Ishikawa (cell line): ENCODE measurements at regions not wholly inside any gene's neighbourhood (a gene's known extent, or its start where the extent isn't known, plus 50 kb on each side); places are given as distances from the start of the nearest gene placed in this dataset.

ENCODE experiments used
- CEBPB ChIP-seq: IDR thresholded peaks from 2 replicates; pipeline ENCODE4 v1.6.1; 2012
- EP300 ChIP-seq: IDR thresholded peaks from 2 replicates; pipeline ENCODE4 v1.6.1; 2012; ENCODE audit warnings: borderline replicate concordance
- NFIC ChIP-seq: IDR thresholded peaks from 2 replicates; pipeline ENCODE4 v1.6.1; 2012
- RAD21 ChIP-seq: IDR thresholded peaks from 2 replicates; pipeline ENCODE4 v1.6.1; 2012; ENCODE audit warnings: low read depth
- TAF1 ChIP-seq: IDR thresholded peaks from 2 replicates; pipeline ENCODE4 v1.6.1; 2012; ENCODE audit warnings: low read depth, mild to moderate bottlenecking
- TEAD4 ChIP-seq: IDR thresholded peaks from 2 replicates; pipeline ENCODE4 v1.6.1; 2012
- YY1 ChIP-seq: IDR thresholded peaks from 2 replicates; pipeline ENCODE4 v1.6.1; 2012; ENCODE audit warnings: low read depth
- TF ChIP-seq, protein P1 (sequence below): IDR thresholded peaks from 2 replicates; pipeline ENCODE4 v1.6.1; 2012
- TF ChIP-seq, protein P2 (sequence below): IDR thresholded peaks from 2 replicates; pipeline ENCODE4 v1.6.1; 2012; ENCODE audit warnings: low read depth, mild to moderate bottlenecking

DNA sequence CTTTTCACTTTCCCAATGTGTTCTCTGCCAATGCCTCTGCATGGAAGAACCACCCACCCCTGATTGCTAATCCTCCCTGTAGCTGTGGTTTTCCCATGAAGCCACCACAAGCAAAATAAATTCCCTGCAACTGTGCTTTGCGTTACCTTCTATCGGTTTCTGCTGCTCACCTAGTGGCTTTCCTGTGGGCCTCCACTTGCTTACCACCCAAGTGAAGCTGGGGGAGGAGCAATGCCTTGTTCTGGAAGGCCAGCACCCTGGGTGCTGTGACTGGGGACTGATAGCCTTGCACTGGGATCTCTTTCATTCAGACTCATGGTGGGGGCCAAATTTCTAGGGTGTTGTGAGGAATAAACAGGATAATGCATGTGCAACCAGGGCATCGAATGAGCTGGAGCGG is 56.3 kb upstream of the GDNF start:
- no peak for TF ChIP-seq YY1
- no peak for TF ChIP-seq RAD21
- TF ChIP-seq EP300, result no peak
- no peak for TF ChIP-seq CEBPB
- no peak for TF ChIP-seq NFIC
- TF ChIP-seq, protein P1, sequence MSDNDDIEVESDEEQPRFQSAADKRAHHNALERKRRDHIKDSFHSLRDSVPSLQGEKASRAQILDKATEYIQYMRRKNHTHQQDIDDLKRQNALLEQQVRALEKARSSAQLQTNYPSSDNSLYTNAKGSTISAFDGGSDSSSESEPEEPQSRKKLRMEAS, result no peak
- TF ChIP-seq, protein P2, sequence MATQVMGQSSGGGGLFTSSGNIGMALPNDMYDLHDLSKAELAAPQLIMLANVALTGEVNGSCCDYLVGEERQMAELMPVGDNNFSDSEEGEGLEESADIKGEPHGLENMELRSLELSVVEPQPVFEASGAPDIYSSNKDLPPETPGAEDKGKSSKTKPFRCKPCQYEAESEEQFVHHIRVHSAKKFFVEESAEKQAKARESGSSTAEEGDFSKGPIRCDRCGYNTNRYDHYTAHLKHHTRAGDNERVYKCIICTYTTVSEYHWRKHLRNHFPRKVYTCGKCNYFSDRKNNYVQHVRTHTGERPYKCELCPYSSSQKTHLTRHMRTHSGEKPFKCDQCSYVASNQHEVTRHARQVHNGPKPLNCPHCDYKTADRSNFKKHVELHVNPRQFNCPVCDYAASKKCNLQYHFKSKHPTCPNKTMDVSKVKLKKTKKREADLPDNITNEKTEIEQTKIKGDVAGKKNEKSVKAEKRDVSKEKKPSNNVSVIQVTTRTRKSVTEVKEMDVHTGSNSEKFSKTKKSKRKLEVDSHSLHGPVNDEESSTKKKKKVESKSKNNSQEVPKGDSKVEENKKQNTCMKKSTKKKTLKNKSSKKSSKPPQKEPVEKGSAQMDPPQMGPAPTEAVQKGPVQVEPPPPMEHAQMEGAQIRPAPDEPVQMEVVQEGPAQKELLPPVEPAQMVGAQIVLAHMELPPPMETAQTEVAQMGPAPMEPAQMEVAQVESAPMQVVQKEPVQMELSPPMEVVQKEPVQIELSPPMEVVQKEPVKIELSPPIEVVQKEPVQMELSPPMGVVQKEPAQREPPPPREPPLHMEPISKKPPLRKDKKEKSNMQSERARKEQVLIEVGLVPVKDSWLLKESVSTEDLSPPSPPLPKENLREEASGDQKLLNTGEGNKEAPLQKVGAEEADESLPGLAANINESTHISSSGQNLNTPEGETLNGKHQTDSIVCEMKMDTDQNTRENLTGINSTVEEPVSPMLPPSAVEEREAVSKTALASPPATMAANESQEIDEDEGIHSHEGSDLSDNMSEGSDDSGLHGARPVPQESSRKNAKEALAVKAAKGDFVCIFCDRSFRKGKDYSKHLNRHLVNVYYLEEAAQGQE, result no peak
- TF ChIP-seq TEAD4, result no peak
- no peak for TF ChIP-seq TAF1
